ENCODE measurements at regions not wholly inside any gene's neighbourhood (a gene's known extent, or its start where the extent isn't known, plus 50 kb on each side); places are given as distances from the start of the nearest gene placed in this dataset.

DNA sequence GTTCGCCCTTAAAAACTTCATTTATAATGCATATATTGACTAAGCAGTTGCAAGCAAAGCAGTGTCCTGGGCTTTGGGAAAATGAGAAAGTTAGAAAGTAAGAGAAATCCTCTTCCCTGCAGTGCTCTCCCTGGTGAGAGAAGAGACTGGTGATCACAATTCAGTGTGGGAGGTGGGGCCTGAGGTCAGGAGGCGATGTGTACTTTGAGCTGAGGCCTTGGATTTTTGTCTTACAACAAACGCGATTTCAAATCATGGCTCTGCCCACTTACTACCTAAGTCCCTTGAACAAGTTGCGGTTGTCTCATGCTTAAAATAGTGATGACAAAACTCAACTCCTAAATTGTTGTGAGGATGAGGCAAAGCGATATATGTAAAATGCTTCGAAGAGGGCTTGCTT, 316.3 kb upstream of the NECTIN3 start:
- TF ChIP-seq YY1 (IDR thresholded peaks at IDR 0.05; ENCODE audit: insufficient read depth, insufficient read length) (no peak), ZNF274 (IDR thresholded peaks at IDR 0.05; ENCODE audit: low read depth, low read length) (no peak), SUZ12 (IDR thresholded peaks at IDR 0.05; ENCODE audit: extremely low read depth, insufficient read depth, insufficient read length) (no peak)

Data from NT2/D1 (cell line).